Smooth muscle cell (in vitro differentiated cells): ENCODE measurements at regions not wholly inside any gene's neighbourhood (a gene's known extent, or its start where the extent isn't known, plus 50 kb on each side); places are given as distances from the start of the nearest gene placed in this dataset.

ENCODE experiments used
- DNase-seq: peaks from one replicate; lab custom pipeline; 2025; ENCODE audit not compliant: unreplicated experiment; lab: John Stamatoyannopoulos, UW
- H2AFZ ChIP-seq: fragments of 200-600 bp; sonication (generic); 2 replicates; pipeline ENCODE4 v1.6.0; 2016; ENCODE audit warnings: antibody characterized with exemption, low read depth, mild to moderate bottlenecking
- H3F3A ChIP-seq: fragments of 200-600 bp; sonication (generic); 2 replicates; pipeline ENCODE4 v1.6.0; 2017; ENCODE audit warnings: antibody characterized with exemption, low read depth
- H3K27ac ChIP-seq: fragments of 200-600 bp; sonication (generic); 2 replicates; pipeline ENCODE4 v1.5.1; 2016; ENCODE audit warnings: low read depth, mild to moderate bottlenecking
- H3K27me3 ChIP-seq: fragments of 200-600 bp; sonication (generic); 2 replicates; pipeline ENCODE4 v1.6.1; 2016; ENCODE audit warnings: low read depth, mild to moderate bottlenecking
- H3K36me3 ChIP-seq: fragments of 200-600 bp; sonication (generic); 2 replicates; pipeline ENCODE4 v1.5.1; 2016; ENCODE audit warnings: low read depth
- H3K4me1 ChIP-seq: fragments of 200-600 bp; sonication (generic); 2 replicates; pipeline ENCODE4 v1.5.1; 2016; ENCODE audit warnings: low read depth
- H3K4me2 ChIP-seq: fragments of 200-600 bp; sonication (generic); 2 replicates; pipeline ENCODE4 v1.6.0; 2016; ENCODE audit warnings: mild to moderate bottlenecking
- H3K4me3 ChIP-seq: fragments of 200-600 bp; sonication (generic); 2 replicates; pipeline ENCODE4 v1.5.1; 2016; ENCODE audit warnings: mild to moderate bottlenecking
- H3K79me2 ChIP-seq: fragments of 200-600 bp; sonication (generic); 2 replicates; pipeline ENCODE4 v1.6.0; 2016; ENCODE audit warnings: low read depth, mild to moderate bottlenecking
- H3K9ac ChIP-seq: fragments of 200-600 bp; sonication (generic); 2 replicates; pipeline ENCODE4 v1.6.0; 2016; ENCODE audit warnings: low read depth
- H3K9me3 ChIP-seq: fragments of 200-600 bp; sonication (generic); replicated peaks from 2 replicates; pipeline ENCODE4 v1.5.1; 2016; ENCODE audit warnings: low read depth
- H4K20me1 ChIP-seq: fragments of 200-600 bp; sonication (generic); 2 replicates; pipeline ENCODE4 v1.6.0; 2016; ENCODE audit warnings: low read depth
- WGBS: methylation state at CpG from one replicate; pipeline ENCODE4 v1.1.7; 2016; ENCODE audit warnings: low lambda C conversion rate; 5-methylcytosine and 5-hydroxymethylcytosine counted together
- TF ChIP-seq, protein P1 (sequence below): fragments of 200-600 bp; sonication (generic); IDR thresholded peaks from 2 replicates; pipeline ENCODE4 v1.5.1; 2017; ENCODE audit warnings: borderline replicate concordance, mild to moderate bottlenecking, antibody characterized with exemption; ENCODE audit not compliant: insufficient read depth, poor library complexity, severe bottlenecking

DNA sequence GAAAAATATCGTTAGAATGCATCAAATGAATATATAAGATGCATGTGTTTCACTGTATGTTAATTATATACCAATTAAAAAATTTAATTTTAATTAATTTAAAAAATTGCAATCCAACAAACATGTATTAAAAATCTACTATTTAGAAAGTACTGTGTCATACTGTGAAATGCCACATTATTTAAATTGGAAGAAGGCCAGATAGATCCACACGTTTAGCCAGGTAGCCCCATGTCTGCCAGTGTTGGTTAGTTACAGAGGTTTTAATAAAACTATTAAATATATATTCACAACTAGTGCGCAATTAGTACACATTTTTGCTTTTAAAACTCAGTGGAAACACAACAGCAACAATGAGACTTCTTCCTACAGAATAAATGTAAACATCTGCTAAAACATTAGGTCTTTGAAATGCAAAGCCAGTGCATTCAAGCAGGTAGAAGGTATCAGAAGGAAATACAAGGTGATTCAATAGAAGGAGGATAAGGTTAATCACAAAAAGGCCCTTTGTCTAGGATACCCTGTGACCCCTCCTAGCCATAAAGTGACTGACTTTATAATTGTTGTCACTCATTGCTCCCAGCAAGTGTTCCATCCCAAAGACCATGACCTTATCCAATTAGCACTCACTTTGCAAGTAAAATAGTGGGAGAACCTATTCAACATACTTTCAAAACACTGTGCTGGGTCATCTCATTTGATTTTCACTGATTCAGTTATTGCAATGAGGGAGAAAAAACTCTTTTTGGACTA is 211.5 kb downstream of the TTLL7 start:
- Histone ChIP-seq H3K4me3 (no peak overlapping the region), H3K27ac (no peak overlapping the region), H4K20me1 (no peaks in the 10 kb centered on the region), H3K79me2 (no peaks in the 10 kb centered on the region), H3K4me2 (no peak overlapping the region), H3F3A (peaks cover 3% of the 10 kb centered on the region), H3K4me1 (no peaks in the 10 kb centered on the region), H3K36me3 (no peaks in the 10 kb centered on the region), H3K9ac (no peak overlapping the region), H2AFZ (no peak overlapping the region), H3K9me3 (no peaks in the 10 kb centered on the region), H3K27me3 (no peaks in the 10 kb centered on the region)
- TF ChIP-seq, protein P1, sequence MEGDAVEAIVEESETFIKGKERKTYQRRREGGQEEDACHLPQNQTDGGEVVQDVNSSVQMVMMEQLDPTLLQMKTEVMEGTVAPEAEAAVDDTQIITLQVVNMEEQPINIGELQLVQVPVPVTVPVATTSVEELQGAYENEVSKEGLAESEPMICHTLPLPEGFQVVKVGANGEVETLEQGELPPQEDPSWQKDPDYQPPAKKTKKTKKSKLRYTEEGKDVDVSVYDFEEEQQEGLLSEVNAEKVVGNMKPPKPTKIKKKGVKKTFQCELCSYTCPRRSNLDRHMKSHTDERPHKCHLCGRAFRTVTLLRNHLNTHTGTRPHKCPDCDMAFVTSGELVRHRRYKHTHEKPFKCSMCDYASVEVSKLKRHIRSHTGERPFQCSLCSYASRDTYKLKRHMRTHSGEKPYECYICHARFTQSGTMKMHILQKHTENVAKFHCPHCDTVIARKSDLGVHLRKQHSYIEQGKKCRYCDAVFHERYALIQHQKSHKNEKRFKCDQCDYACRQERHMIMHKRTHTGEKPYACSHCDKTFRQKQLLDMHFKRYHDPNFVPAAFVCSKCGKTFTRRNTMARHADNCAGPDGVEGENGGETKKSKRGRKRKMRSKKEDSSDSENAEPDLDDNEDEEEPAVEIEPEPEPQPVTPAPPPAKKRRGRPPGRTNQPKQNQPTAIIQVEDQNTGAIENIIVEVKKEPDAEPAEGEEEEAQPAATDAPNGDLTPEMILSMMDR, result no peak
- 53% methylated on average over 3 of the region's 3 CpGs for WGBS
- DNase-seq, result no peak

DNA sequence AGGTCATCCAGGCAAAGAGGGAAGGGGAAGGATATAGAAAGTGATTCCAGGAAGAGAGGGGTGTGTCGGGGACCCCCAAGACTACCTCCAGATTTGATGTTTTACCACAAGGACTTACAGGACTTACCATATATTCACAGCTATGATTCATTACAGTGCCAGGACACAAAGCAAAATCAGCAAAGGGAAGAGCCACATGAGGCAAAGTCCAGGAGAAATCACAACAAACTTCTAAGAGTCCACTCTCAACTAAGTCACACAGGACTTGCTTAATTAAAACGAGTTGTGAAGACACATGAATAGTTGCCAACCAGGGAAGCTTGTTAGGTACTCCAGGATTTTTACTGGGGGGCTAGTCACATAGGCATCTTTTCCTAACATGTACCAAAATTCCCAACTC is 217.3 kb downstream of the TTLL7 start:
- Histone ChIP-seq H4K20me1 (no peaks in the 10 kb centered on the region), H3K27ac (no peak overlapping the region), H3K36me3 (no peaks in the 10 kb centered on the region), H3K27me3 (peaks cover 19% of the 10 kb centered on the region), H3K4me1 (peaks cover 32% of the 10 kb centered on the region), H3K4me2 (no peak overlapping the region), H3K79me2 (no peaks in the 10 kb centered on the region), H3K9ac (no peak overlapping the region), H3K4me3 (no peak overlapping the region), H3K9me3 (no peaks in the 10 kb centered on the region), H2AFZ (no peak overlapping the region), H3F3A (no peaks in the 10 kb centered on the region)
- DNase-seq, result no peak
- TF ChIP-seq, protein P1, result no peak
- WGBS, result 89% methylated on average over 2 of the region's 2 CpGs

DNA sequence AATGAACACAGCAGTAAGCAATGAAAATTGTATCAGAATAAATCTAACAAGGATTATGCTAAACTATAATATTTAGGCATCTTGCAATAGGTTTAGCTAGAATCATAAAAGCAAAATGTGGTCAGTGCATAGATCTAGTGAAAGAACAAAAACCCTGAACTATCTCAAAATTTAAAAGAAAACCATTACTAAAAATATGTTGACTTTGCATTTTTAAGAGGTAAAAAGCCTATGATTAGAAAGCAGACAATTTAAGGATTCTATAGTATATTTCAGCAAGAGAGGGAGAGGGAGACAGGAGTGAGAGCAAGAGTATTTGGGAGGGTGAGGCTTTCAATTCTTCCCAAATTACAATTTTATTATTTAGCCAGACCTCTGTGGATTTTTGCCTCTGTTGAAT is 219.4 kb downstream of the TTLL7 start:
- DNase-seq, result no peak
- Histone ChIP-seq H3K27ac (no peak overlapping the region), H3F3A (no peaks in the 10 kb centered on the region), H3K9ac (no peak overlapping the region), H3K79me2 (no peaks in the 10 kb centered on the region), H3K27me3 (peaks cover 29% of the 10 kb centered on the region), H3K4me2 (no peak overlapping the region), H3K36me3 (no peaks in the 10 kb centered on the region), H4K20me1 (no peaks in the 10 kb centered on the region), H3K9me3 (no peaks in the 10 kb centered on the region), H2AFZ (no peak overlapping the region), H3K4me1 (peaks cover 35% of the 10 kb centered on the region), H3K4me3 (no peak overlapping the region)
- TF ChIP-seq, protein P1, result no peak

DNA sequence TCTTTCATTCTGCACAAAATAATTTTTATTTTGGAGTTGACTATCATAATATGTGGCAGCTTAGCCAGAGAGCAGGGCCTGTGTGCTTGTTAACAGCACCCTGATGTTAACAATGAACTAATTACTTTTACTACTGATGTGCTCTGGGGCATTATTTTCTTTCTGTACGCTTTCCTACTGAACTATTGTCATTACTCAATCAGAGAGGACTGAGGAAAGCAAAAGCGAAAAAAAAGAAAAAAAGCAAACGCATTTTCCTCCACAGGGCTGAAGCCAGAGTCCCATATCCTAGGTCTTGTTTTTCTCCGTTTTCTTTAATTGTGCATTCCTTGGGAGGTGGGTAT is 221.2 kb downstream of the TTLL7 start:
- Histone ChIP-seq H3K79me2 (no peaks in the 10 kb centered on the region), H4K20me1 (no peaks in the 10 kb centered on the region), H3F3A (no peaks in the 10 kb centered on the region), H3K4me1 (peaks cover 35% of the 10 kb centered on the region), H3K4me3 (no peak overlapping the region), H3K9ac (no peak overlapping the region), H3K27ac (no peak overlapping the region), H3K27me3 (peaks cover 29% of the 10 kb centered on the region), H3K9me3 (no peaks in the 10 kb centered on the region), H2AFZ (no peak overlapping the region), H3K36me3 (no peaks in the 10 kb centered on the region), H3K4me2 (no peak overlapping the region)
- WGBS, result 83% methylated on average over 4 of the region's 4 CpGs
- TF ChIP-seq, protein P1, result no peak
- no peak for DNase-seq
